Glutamatergic neuron (in vitro differentiated cells): ENCODE measurements at regions not wholly inside any gene's neighbourhood (a gene's known extent, or its start where the extent isn't known, plus 50 kb on each side); places are given as distances from the start of the nearest gene placed in this dataset.

Experiments
- DNase-seq: peaks from one replicate; pipeline ENCODE4 v3.0.0; 2022
- H3K27ac Mint-ChIP-seq: one replicate; pipeline ENCODE4 v1.8.0; 2020; ENCODE audit warnings: mild to moderate bottlenecking, mixed read lengths, inconsistent platforms; ENCODE audit not compliant: unreplicated experiment
- H3K27me3 Mint-ChIP-seq: one replicate; pipeline ENCODE4 v1.8.0; 2020; ENCODE audit warnings: mild to moderate bottlenecking, moderate library complexity, mixed read lengths, inconsistent platforms; ENCODE audit not compliant: unreplicated experiment
- H3K36me3 Mint-ChIP-seq: one replicate; pipeline ENCODE4 v1.8.0; 2020; ENCODE audit warnings: mild to moderate bottlenecking, mixed read lengths, inconsistent platforms; ENCODE audit not compliant: unreplicated experiment
- H3K4me1 Mint-ChIP-seq: one replicate; pipeline ENCODE4 v1.8.0; 2020; ENCODE audit warnings: mild to moderate bottlenecking, low read depth, mixed read lengths, inconsistent platforms; ENCODE audit not compliant: unreplicated experiment
- H3K4me3 Mint-ChIP-seq: one replicate; pipeline ENCODE4 v1.8.0; 2020; ENCODE audit warnings: mild to moderate bottlenecking, mixed read lengths, inconsistent platforms; ENCODE audit not compliant: unreplicated experiment
- H3K9me3 Mint-ChIP-seq: one replicate; pipeline ENCODE4 v1.8.0; 2020; ENCODE audit warnings: mild to moderate bottlenecking, moderate library complexity, mixed read lengths, inconsistent platforms; ENCODE audit not compliant: unreplicated experiment
- TF ChIP-seq, protein P1 (sequence below): fragments of 200-600 bp; sonication (generic); IDR thresholded peaks from one replicate; pipeline ENCODE4 v1.5.0; 2021; ENCODE audit not compliant: partially characterized antibody, unreplicated experiment

DNA sequence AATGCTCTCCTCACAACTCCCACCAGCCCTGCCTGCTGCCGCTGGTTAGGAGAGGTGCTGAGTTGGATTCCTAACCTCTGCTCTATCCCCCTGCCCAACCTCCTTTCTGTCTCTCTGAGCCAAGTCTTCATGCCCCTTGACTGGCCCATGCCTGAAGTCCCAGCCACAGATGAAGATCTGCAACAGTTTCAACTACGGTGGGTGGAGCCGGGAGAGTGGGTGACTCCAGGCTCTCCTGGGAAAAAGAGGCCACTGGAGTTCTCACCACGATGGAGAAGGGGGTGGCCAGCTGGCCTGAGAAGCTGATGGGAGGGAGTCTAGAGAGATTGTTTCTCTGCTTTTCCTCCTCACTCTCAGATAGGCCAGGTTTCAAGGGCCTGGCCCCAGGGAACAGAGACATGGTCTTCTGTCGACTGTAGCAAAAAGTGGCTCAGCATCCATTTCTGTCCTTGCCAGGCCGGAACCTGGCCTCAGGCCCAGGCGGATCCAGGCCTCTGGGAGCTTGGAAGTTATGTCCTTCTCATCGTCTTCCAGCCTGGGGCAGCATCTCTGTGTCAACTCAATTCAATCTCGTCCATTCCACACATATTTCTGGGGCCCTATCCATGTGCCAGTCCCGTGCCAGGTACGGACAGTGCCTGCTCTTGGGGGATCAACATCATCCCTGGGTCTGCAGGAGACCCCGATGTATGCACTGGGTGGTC, 75.3 kb downstream of the INHBB start:
- TF ChIP-seq, protein P1, sequence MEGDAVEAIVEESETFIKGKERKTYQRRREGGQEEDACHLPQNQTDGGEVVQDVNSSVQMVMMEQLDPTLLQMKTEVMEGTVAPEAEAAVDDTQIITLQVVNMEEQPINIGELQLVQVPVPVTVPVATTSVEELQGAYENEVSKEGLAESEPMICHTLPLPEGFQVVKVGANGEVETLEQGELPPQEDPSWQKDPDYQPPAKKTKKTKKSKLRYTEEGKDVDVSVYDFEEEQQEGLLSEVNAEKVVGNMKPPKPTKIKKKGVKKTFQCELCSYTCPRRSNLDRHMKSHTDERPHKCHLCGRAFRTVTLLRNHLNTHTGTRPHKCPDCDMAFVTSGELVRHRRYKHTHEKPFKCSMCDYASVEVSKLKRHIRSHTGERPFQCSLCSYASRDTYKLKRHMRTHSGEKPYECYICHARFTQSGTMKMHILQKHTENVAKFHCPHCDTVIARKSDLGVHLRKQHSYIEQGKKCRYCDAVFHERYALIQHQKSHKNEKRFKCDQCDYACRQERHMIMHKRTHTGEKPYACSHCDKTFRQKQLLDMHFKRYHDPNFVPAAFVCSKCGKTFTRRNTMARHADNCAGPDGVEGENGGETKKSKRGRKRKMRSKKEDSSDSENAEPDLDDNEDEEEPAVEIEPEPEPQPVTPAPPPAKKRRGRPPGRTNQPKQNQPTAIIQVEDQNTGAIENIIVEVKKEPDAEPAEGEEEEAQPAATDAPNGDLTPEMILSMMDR = no peak
- no peak overlapping the region for H3K4me3 Mint-ChIP-seq
- peaks cover 7% of the 10 kb centered on the region for H3K27me3 Mint-ChIP-seq
- H3K36me3 Mint-ChIP-seq = no peaks in the 10 kb centered on the region
- no peaks in the 10 kb centered on the region for H3K4me1 Mint-ChIP-seq
- H3K27ac Mint-ChIP-seq = no peak overlapping the region
- H3K9me3 Mint-ChIP-seq = peaks cover 1% of the 10 kb centered on the region
- DNase-seq = no peak

DNA sequence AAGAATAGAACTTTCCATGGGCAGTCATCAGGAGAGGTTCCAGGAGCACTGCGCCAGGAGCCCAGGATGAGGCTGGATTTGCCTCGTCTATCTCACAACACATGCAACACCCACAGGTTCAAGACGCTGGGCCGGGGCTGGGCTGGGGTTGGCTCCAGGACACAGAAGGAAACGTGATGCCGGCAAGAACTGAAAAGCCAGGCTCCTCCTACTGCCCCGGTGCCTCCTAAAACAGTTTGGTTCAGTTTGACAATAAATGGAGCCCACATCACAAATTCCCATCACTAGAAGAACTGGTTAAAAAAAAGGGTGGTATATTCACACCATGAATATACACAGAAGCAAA, 75.9 kb downstream of the INHBB start:
- DNase-seq = no peak
- no peak overlapping the region for H3K27ac Mint-ChIP-seq
- H3K36me3 Mint-ChIP-seq = no peaks in the 10 kb centered on the region
- H3K9me3 Mint-ChIP-seq = peaks cover 1% of the 10 kb centered on the region
- no peak overlapping the region for H3K4me3 Mint-ChIP-seq
- TF ChIP-seq, protein P1 = no peak
- H3K4me1 Mint-ChIP-seq = no peaks in the 10 kb centered on the region
- H3K27me3 Mint-ChIP-seq = peaks cover 7% of the 10 kb centered on the region

GRCh38 chr2:120422465-120423160, 76.7 kb downstream of the INHBB start:
- Mint-ChIP-seq H3K9me3 (peaks cover 1% of the 10 kb centered on the region), H3K27ac (no peak overlapping the region), H3K4me1 (no peaks in the 10 kb centered on the region), H3K4me3 (no peak overlapping the region), H3K27me3 (peaks cover 7% of the 10 kb centered on the region), H3K36me3 (no peaks in the 10 kb centered on the region)
- TF ChIP-seq, protein P1 = no peak
- no peak for DNase-seq

DNA sequence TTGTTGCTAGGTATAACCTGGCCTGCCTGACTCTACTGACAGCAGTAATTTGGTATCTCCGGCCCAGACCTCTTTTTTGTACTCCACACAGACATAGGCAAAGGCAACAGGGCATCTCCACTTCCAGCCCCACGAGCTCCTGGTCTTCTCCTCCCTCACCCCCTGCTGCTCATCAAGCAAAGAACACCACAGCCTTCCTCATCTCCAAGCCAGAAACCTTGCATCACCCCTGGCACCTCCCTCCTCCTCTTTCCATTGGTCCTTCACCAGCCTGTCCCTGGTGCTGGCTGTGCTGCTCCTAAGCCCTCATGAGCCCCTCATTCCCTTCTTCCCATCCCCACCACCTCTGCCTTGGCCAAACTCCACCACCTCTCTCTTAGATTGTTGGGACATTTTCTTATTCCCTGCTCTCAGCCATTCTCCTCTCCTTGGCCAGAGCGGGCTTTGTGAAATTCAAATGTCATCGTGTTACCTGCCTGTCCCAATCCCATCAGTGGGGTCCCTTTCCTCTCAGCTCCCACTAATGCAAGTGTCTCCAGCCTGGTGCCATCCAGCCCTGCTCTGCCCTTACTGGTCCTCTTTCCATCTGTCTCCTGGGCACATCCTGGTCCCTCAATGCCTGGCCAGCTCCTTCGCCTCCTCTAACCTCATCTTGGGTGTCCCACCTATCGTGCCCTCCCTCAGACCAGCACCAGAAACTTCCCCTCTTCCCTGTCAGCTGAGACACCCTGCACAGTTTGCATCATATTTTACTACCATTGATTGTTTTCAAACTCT, 77.4 kb downstream of the INHBB start:
- Mint-ChIP-seq H3K4me3 (no peak overlapping the region), H3K4me1 (no peaks in the 10 kb centered on the region), H3K27ac (no peak overlapping the region), H3K27me3 (peaks cover 5% of the 10 kb centered on the region), H3K9me3 (no peaks in the 10 kb centered on the region), H3K36me3 (no peaks in the 10 kb centered on the region)
- DNase-seq = no peak
- TF ChIP-seq, protein P1 = no peak
